ENCODE measurements at regions not wholly inside any gene's neighbourhood (a gene's known extent, or its start where the extent isn't known, plus 50 kb on each side); places are given as distances from the start of the nearest gene placed in this dataset.

GRCh38 chr6:82066991-82067411 lies 180.5 kb downstream of the IBTK start:
- H3K4me3 ChIP-seq (ENCODE audit: low read depth in 1 of 3, low read length in 3 of 3), result no peak overlapping the region
- TF ChIP-seq YY1 (IDR thresholded peaks at IDR 0.05), result no peak
- TF ChIP-seq JUND (IDR thresholded peaks at IDR 0.05), result no peak
- TF ChIP-seq FOXA1 (IDR thresholded peaks at IDR 0.05), result no peak
- TF ChIP-seq HNF4A (conservative IDR thresholded peaks at IDR 0.05), result no peak
- TF ChIP-seq CTCF (IDR thresholded peaks at IDR 0.05; ENCODE audit: low read depth, low read length, missing input control), result no peak
- peaks cover 0 to under 1% (median 0%) of the 10 kb centered on the region in 4 donors for H3K4me1 ChIP-seq (ENCODE audit: control insufficient read depth in 4 of 4, insufficient read depth in 4 of 4, low read length in 3 of 4)
- no peak for DNase-seq (ENCODE audit: low spot score)
- H3K27me3 ChIP-seq (ENCODE audit: control insufficient read depth in 4 of 4, insufficient read depth in 4 of 4, low read length in 3 of 4), result no peaks in the 10 kb centered on the region
- H3K27ac ChIP-seq (ENCODE audit: low read depth in 1 of 2, low read length in 2 of 2), result no peak overlapping the region
- H3K9me3 ChIP-seq (ENCODE audit: control insufficient read depth in 4 of 4, low read length in 3 of 4), result no peaks in the 10 kb centered on the region
- WGBS, result 75% methylated on average over 4 of the region's 4 CpGs
- H3K9ac ChIP-seq (ENCODE audit: low read depth in 1 of 2, low read length in 2 of 2), result no peak overlapping the region
- no peaks in the 10 kb centered on the region for H3K36me3 ChIP-seq (ENCODE audit: control insufficient read depth in 4 of 4, insufficient read depth in 3 of 4, low read depth in 1 of 4, low read length in 3 of 4)

- H3K9me3 ChIP-seq (ENCODE audit: control insufficient read depth in 4 of 4, low read length in 3 of 4), result no peaks in the 10 kb centered on the region
- H3K4me1 ChIP-seq (ENCODE audit: control insufficient read depth in 4 of 4, insufficient read depth in 4 of 4, low read length in 3 of 4), result no peaks in the 10 kb centered on the region
- no peak for TF ChIP-seq CTCF (IDR thresholded peaks at IDR 0.05; ENCODE audit: low read depth, low read length, missing input control)
- TF ChIP-seq RAD21 (IDR thresholded peaks at IDR 0.05), result no peak
- TF ChIP-seq EGR1 (IDR thresholded peaks at IDR 0.05; ENCODE audit: low read depth in 2 of 2), result no peak
- no peak for TF ChIP-seq ZBTB33 (IDR thresholded peaks at IDR 0.05)
- TF ChIP-seq FOXA1 (IDR thresholded peaks at IDR 0.05), result no peak
- no peak for TF ChIP-seq SP1 (IDR thresholded peaks at IDR 0.05)
- TF ChIP-seq HNF4G (IDR thresholded peaks at IDR 0.05), result no peak
- TF ChIP-seq NR2F2 (IDR thresholded peaks at IDR 0.05), result no peak
- no peak for TF ChIP-seq ATF3 (IDR thresholded peaks at IDR 0.05)
- TF ChIP-seq TAF1 (conservative IDR thresholded peaks at IDR 0.05), result no peak
- TF ChIP-seq JUND (IDR thresholded peaks at IDR 0.05), result no peak
- TF ChIP-seq MAX (IDR thresholded peaks at IDR 0.05), result no peak
- no peak for TF ChIP-seq GABPA (IDR thresholded peaks at IDR 0.05 in 1 of 2, conservative IDR thresholded peaks at IDR 0.05 in 1 of 2)
- TF ChIP-seq HNF4A (conservative IDR thresholded peaks at IDR 0.05), result no peak
- TF ChIP-seq FOXA2 (IDR thresholded peaks at IDR 0.05), result no peak
- no peak for TF ChIP-seq REST (IDR thresholded peaks at IDR 0.05)
- TF ChIP-seq RXRA (IDR thresholded peaks at IDR 0.05), result no peak
- no peak for TF ChIP-seq YY1 (IDR thresholded peaks at IDR 0.05)
- no peak for DNase-seq (ENCODE audit: low spot score)
- no peak overlapping the region for H3K27ac ChIP-seq (ENCODE audit: low read depth in 1 of 2, low read length in 2 of 2)
- no peaks in the 10 kb centered on the region for H3K36me3 ChIP-seq (ENCODE audit: control insufficient read depth in 4 of 4, insufficient read depth in 3 of 4, low read depth in 1 of 4, low read length in 3 of 4)
- no peak overlapping the region for H3K9ac ChIP-seq (ENCODE audit: low read depth in 1 of 2, low read length in 2 of 2)
- no peak overlapping the region for H3K4me3 ChIP-seq (ENCODE audit: low read depth in 1 of 3, low read length in 3 of 3)
- no peaks in the 10 kb centered on the region for H3K27me3 ChIP-seq (ENCODE audit: control insufficient read depth in 4 of 4, insufficient read depth in 4 of 4, low read length in 3 of 4)
Observed at GRCh38 chr6:82066196-82066595, 181.3 kb downstream of the IBTK start.

Data from liver (tissue), 8 donors.